SK-N-SH treated with all-trans-retinoic acid at 6 μM for 48 hours (cell line): ENCODE measurements at regions not wholly inside any gene's neighbourhood (a gene's known extent, or its start where the extent isn't known, plus 50 kb on each side); places are given as distances from the start of the nearest gene placed in this dataset.

Source experiments
- ATAC-seq: fragments of 200-7000 bp; cut with Tn5 transposase; 3 replicates; pipeline ENCODE4 v1.9.1; 2020; ENCODE audit warnings: mild to moderate bottlenecking, moderate library complexity
- BACH2 ChIP-seq: fragments of 250-450 bp; sonication (Bioruptor Pico); IDR thresholded peaks from 2 replicates; pipeline ENCODE4 v1.9.0; 2021; ENCODE audit warnings: mild to moderate bottlenecking, borderline replicate concordance
- CREB5 ChIP-seq: fragments of 250-450 bp; sonication (Bioruptor Pico); IDR thresholded peaks from 2 replicates; pipeline ENCODE4 v1.5.1; 2020; ENCODE audit warnings: low read depth, mild to moderate bottlenecking, moderate library complexity
- CSDC2 ChIP-seq: fragments of 250-450 bp; sonication (Bioruptor Pico); IDR thresholded peaks from 2 replicates; pipeline ENCODE4 v1.5.0; 2020; ENCODE audit warnings: mild to moderate bottlenecking, moderate library complexity
- CSRNP3 ChIP-seq: fragments of 250-450 bp; sonication (Bioruptor Pico); IDR thresholded peaks from 2 replicates; pipeline ENCODE4 v1.5.1; 2021; ENCODE audit warnings: mild to moderate bottlenecking, moderate library complexity
- ESRRG ChIP-seq: fragments of 250-450 bp; sonication (Bioruptor Pico); IDR thresholded peaks from 2 replicates; pipeline ENCODE4 v1.6.1; 2021; ENCODE audit warnings: mild to moderate bottlenecking
- ISL1 ChIP-seq: fragments of 250-450 bp; sonication (Bioruptor Pico); IDR thresholded peaks from 2 replicates; pipeline ENCODE4 v2.1.2; 2022; ENCODE audit warnings: mild to moderate bottlenecking, moderate library complexity
- OSR1 ChIP-seq: fragments of 250-450 bp; sonication (Bioruptor Pico); IDR thresholded peaks from 2 replicates; pipeline ENCODE4 v1.8.0; 2022; ENCODE audit warnings: moderate library complexity, mild to moderate bottlenecking, inconsistent platforms
- PATZ1 ChIP-seq: fragments of 250-450 bp; sonication (Bioruptor Pico); IDR thresholded peaks from 2 replicates; pipeline ENCODE4 v1.8.0; 2020; ENCODE audit warnings: mild to moderate bottlenecking, moderate library complexity, borderline replicate concordance
- POU6F1 ChIP-seq: fragments of 250-450 bp; sonication (Bioruptor Pico); IDR thresholded peaks from 2 replicates; pipeline ENCODE4 v1.8.0; 2021; ENCODE audit warnings: low read depth, mild to moderate bottlenecking, moderate library complexity, borderline replicate concordance
- PPARA ChIP-seq: fragments of 250-450 bp; sonication (Bioruptor Pico); IDR thresholded peaks from 2 replicates; pipeline ENCODE4 v1.5.0; 2020; ENCODE audit warnings: mild to moderate bottlenecking, borderline replicate concordance
- RARB ChIP-seq: fragments of 250-450 bp; sonication (Bioruptor Pico); IDR thresholded peaks from 2 replicates; pipeline ENCODE4 v1.8.0; 2021; ENCODE audit warnings: mild to moderate bottlenecking, moderate library complexity
- SNAI2 ChIP-seq: fragments of 250-450 bp; sonication (Bioruptor Pico); IDR thresholded peaks from 2 replicates; pipeline ENCODE4 v1.5.0; 2020; ENCODE audit warnings: mild to moderate bottlenecking, moderate library complexity
- TCF4 ChIP-seq: fragments of 250-450 bp; sonication (Bioruptor Pico); IDR thresholded peaks from 2 replicates; pipeline ENCODE4 v1.8.0; 2021; ENCODE audit warnings: mild to moderate bottlenecking, moderate library complexity, borderline replicate concordance
- TOX ChIP-seq: fragments of 250-450 bp; sonication (Bioruptor Pico); IDR thresholded peaks from 2 replicates; pipeline ENCODE4 v1.8.0; 2021; ENCODE audit warnings: mild to moderate bottlenecking, moderate library complexity, borderline replicate concordance
- TSHZ2 ChIP-seq: fragments of 250-450 bp; sonication (Bioruptor Pico); IDR thresholded peaks from 2 replicates; pipeline ENCODE4 v1.5.0; 2020; ENCODE audit warnings: mild to moderate bottlenecking, moderate library complexity
- ZFP3 ChIP-seq: fragments of 250-450 bp; sonication (Bioruptor Pico); IDR thresholded peaks from 2 replicates; pipeline ENCODE4 v1.5.0; 2020; ENCODE audit warnings: mild to moderate bottlenecking, moderate library complexity
- ZNF565 ChIP-seq: fragments of 450-650 bp; formaldehyde crosslinking; conservative IDR thresholded peaks from 2 replicates; pipeline ENCODE4 v1.5.0; 2020; ENCODE audit warnings: low read depth, mild to moderate bottlenecking, moderate library complexity
- ZNF70 ChIP-seq: fragments of 450-650 bp; formaldehyde crosslinking; IDR thresholded peaks from 2 replicates; pipeline ENCODE4 v1.5.0; 2020; ENCODE audit warnings: mild to moderate bottlenecking, moderate library complexity
- ZNF8 ChIP-seq: fragments of 450-650 bp; formaldehyde crosslinking; IDR thresholded peaks from 2 replicates; pipeline ENCODE4 v1.5.0; 2020; ENCODE audit warnings: mild to moderate bottlenecking, moderate library complexity

GRCh38 chr7:46133751-46134150 is 212.7 kb upstream of the IGFBP3 start:
- no peak for TF ChIP-seq TSHZ2 (CRISPR knock-in tag)
- TF ChIP-seq TOX (CRISPR knock-in tag), result no peak
- TF ChIP-seq RARB, result no peak
- no peak for TF ChIP-seq CSRNP3 (CRISPR knock-in tag)
- no peak for TF ChIP-seq PATZ1 (CRISPR knock-in tag)
- TF ChIP-seq SNAI2, result no peak
- no peak for TF ChIP-seq ZNF70 (CRISPR knock-in tag)
- no peak for TF ChIP-seq PPARA (CRISPR knock-in tag)
- TF ChIP-seq BACH2, result no peak
- TF ChIP-seq ZNF8 (CRISPR knock-in tag), result no peak
- no peak for TF ChIP-seq CREB5 (CRISPR knock-in tag)
- no peak for TF ChIP-seq OSR1 (CRISPR knock-in tag)
- no peak for TF ChIP-seq POU6F1
- TF ChIP-seq CSDC2 (CRISPR knock-in tag), result no peak
- ATAC-seq, result no peak

GRCh38 chr7:46133072-46133471 is 212.0 kb upstream of the IGFBP3 start:
- TF ChIP-seq TCF4, result no peak
- no peak for TF ChIP-seq PATZ1 (CRISPR knock-in tag)
- no peak for TF ChIP-seq ESRRG (CRISPR knock-in tag)
- no peak for TF ChIP-seq TOX (CRISPR knock-in tag)
- TF ChIP-seq POU6F1, result no peak
- no peak for TF ChIP-seq ZFP3 (CRISPR knock-in tag)
- no peak for TF ChIP-seq ZNF565 (CRISPR knock-in tag)
- no peak for TF ChIP-seq CREB5 (CRISPR knock-in tag)
- no peak for TF ChIP-seq ZNF8 (CRISPR knock-in tag)
- TF ChIP-seq PPARA (CRISPR knock-in tag), result no peak
- TF ChIP-seq SNAI2, result no peak
- TF ChIP-seq ISL1, result no peak
- no peak for TF ChIP-seq CSDC2 (CRISPR knock-in tag)
- no peak for TF ChIP-seq BACH2
- no peak for ATAC-seq
